Neural cell (in vitro differentiated cells): ENCODE measurements at regions not wholly inside any gene's neighbourhood (a gene's known extent, or its start where the extent isn't known, plus 50 kb on each side); places are given as distances from the start of the nearest gene placed in this dataset.

Experiments
- H2AFZ ChIP-seq: fragments of 200-600, 300-800 bp; sonication (generic), shearing (Covaris generic); 2 replicates; pipeline ENCODE4 v1.6.0; 2014; ENCODE audit warnings: low read depth, mild to moderate bottlenecking, antibody characterized with exemption, low read length, moderate library complexity
- H3F3A ChIP-seq: fragments of 200-600 bp; shearing (Covaris generic); 2 replicates; pipeline ENCODE4 v1.6.1; 2016; ENCODE audit warnings: mild to moderate bottlenecking, moderate library complexity, mixed read lengths, antibody characterized with exemption, low read length; ENCODE audit not compliant: insufficient read depth, poor library complexity, severe bottlenecking
- H3K27ac ChIP-seq: fragments of 200-600, 300-800 bp; sonication (generic), shearing (Covaris generic); 2 replicates; pipeline ENCODE4 v1.5.1; 2014; ENCODE audit warnings: mild to moderate bottlenecking, low read length, moderate library complexity
- H3K27me3 ChIP-seq: fragments of 300-800, 200-600 bp; sonication (generic), shearing (Covaris generic); 2 replicates; pipeline ENCODE4 v1.6.0; 2014; ENCODE audit warnings: mild to moderate bottlenecking, low read depth, low read length, moderate library complexity; ENCODE audit not compliant: insufficient read depth
- H3K36me3 ChIP-seq: fragments of 300-800, 200-600 bp; sonication (generic), shearing (Covaris generic); 2 replicates; pipeline ENCODE4 v1.5.1; 2014; ENCODE audit warnings: mild to moderate bottlenecking, antibody characterized with exemption, low read length, moderate library complexity; ENCODE audit not compliant: insufficient read depth
- H3K4me2 ChIP-seq: fragments of 300-800, 200-600 bp; sonication (generic), shearing (Covaris generic); 2 replicates; pipeline ENCODE4 v1.6.0; 2014; ENCODE audit warnings: mild to moderate bottlenecking, low read length
- H3K4me3 ChIP-seq: fragments of 300-800, 200-600 bp; sonication (generic), shearing (Covaris generic); 2 replicates; pipeline ENCODE4 v1.5.1; 2014; ENCODE audit warnings: mild to moderate bottlenecking, low read length, moderate library complexity
- H3K79me2 ChIP-seq: fragments of 200-600 bp; shearing (Covaris generic); replicated peaks from 2 replicates; pipeline ENCODE4 v1.6.0; 2014; ENCODE audit warnings: mild to moderate bottlenecking, low read length, moderate library complexity; ENCODE audit not compliant: insufficient read depth
- H3K9ac ChIP-seq: fragments of 300-800, 200-600 bp; sonication (generic), shearing (Covaris generic); 2 replicates; pipeline ENCODE4 v1.6.1; 2016; ENCODE audit warnings: mild to moderate bottlenecking, low read length, mixed read lengths
- H3K9me2 ChIP-seq: fragments of 200-600 bp; shearing (Covaris generic); 2 replicates; pipeline ENCODE4 v1.6.1; 2016; ENCODE audit warnings: mild to moderate bottlenecking, low read length, mixed read lengths; ENCODE audit not compliant: insufficient read depth
- H3K9me3 ChIP-seq: fragments of 200-600, 300-800 bp; sonication (generic), shearing (Covaris generic); 2 replicates; pipeline ENCODE4 v1.6.1; 2016; ENCODE audit warnings: mild to moderate bottlenecking, mixed run types, low read length, moderate library complexity, mixed read lengths
- H4K20me1 ChIP-seq: fragments of 200-600 bp; shearing (Covaris generic); 2 replicates; pipeline ENCODE4 v1.6.1; 2016; ENCODE audit warnings: mild to moderate bottlenecking, mixed run types; ENCODE audit not compliant: insufficient read depth
- EP300 ChIP-seq: fragments of 450-650 bp; conservative IDR thresholded peaks from 2 replicates; pipeline ENCODE4 v1.6.1; 2014; ENCODE audit warnings: antibody characterized with exemption, mild to moderate bottlenecking, moderate library complexity; ENCODE audit not compliant: poor library complexity, severe bottlenecking
- EZH2 ChIP-seq: fragments of 200-600, 300-800 bp; shearing (Covaris generic), sonication (generic); IDR thresholded peaks from 2 replicates; pipeline ENCODE4 v1.6.1; 2014; ENCODE audit warnings: antibody characterized with exemption, low read length, borderline replicate concordance, mild to moderate bottlenecking; ENCODE audit not compliant: insufficient read depth, poor library complexity, severe bottlenecking
- MXI1 ChIP-seq: fragments of 450-650 bp; conservative IDR thresholded peaks from 2 replicates; pipeline ENCODE4 v1.6.1; 2014; ENCODE audit warnings: antibody characterized with exemption, mild to moderate bottlenecking; ENCODE audit not compliant: poor library complexity, severe bottlenecking
- POLR2AphosphoS5 ChIP-seq: IDR thresholded peaks from 2 replicates; pipeline ENCODE4 v1.6.1; 2012
- RAD21 ChIP-seq: fragments of 450-650 bp; conservative IDR thresholded peaks from 2 replicates; pipeline ENCODE4 v1.6.1; 2014; ENCODE audit warnings: antibody characterized with exemption, mild to moderate bottlenecking, moderate library complexity
- SMC3 ChIP-seq: fragments of 450-650 bp; conservative IDR thresholded peaks from 2 replicates; pipeline ENCODE4 v1.6.1; 2014; ENCODE audit warnings: antibody characterized with exemption, mild to moderate bottlenecking, moderate library complexity; ENCODE audit not compliant: poor library complexity
- TAF1 ChIP-seq: IDR thresholded peaks from 2 replicates; pipeline ENCODE4 v1.6.1; 2012; ENCODE audit warnings: low read depth
- TF ChIP-seq, protein P1 (sequence below): fragments of 450-650 bp; IDR thresholded peaks from 2 replicates; pipeline ENCODE4 v1.5.1; 2014; ENCODE audit warnings: antibody characterized with exemption, mild to moderate bottlenecking, moderate library complexity; ENCODE audit not compliant: poor library complexity, severe bottlenecking
- TF ChIP-seq, protein P2 (sequence below): IDR thresholded peaks from 2 replicates; pipeline ENCODE4 v1.6.1; 2012; ENCODE audit warnings: borderline replicate concordance

DNA sequence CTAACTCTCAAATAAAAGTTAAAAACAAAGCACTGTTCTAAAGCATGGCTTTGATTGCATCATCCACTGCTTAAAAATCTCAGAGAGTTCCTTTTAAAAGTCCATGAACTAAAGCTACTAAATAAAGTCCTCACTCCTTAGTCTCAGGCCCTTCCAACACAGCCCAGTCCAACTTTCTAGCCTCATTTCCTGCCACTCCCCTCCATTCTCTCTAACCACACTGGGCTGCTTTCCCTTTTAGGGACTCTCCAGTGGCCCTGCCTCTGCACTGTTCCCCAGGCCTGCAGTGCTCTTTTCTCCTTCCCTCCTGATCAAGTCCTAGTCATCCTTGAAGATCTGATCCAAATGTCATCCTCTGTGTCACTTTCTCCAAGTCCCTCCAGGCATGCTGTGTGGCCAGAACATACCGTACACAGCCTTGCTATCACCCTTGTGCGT lies 56.9 kb upstream of the PPP1R3C start:
- Histone ChIP-seq H2AFZ (no peak overlapping the region), H3K27me3 (no peaks in the 10 kb centered on the region), H4K20me1 (no peaks in the 10 kb centered on the region), H3K36me3 (no peaks in the 10 kb centered on the region), H3K9me2 (no peaks in the 10 kb centered on the region), H3F3A (no peaks in the 10 kb centered on the region), H3K79me2 (no peaks in the 10 kb centered on the region), H3K4me3 (no peak overlapping the region), H3K4me2 (no peak overlapping the region), H3K9ac (no peak overlapping the region), H3K9me3 (no peaks in the 10 kb centered on the region), H3K27ac (no peak overlapping the region)
- TF ChIP-seq EZH2: no peak
- TF ChIP-seq, protein P1, sequence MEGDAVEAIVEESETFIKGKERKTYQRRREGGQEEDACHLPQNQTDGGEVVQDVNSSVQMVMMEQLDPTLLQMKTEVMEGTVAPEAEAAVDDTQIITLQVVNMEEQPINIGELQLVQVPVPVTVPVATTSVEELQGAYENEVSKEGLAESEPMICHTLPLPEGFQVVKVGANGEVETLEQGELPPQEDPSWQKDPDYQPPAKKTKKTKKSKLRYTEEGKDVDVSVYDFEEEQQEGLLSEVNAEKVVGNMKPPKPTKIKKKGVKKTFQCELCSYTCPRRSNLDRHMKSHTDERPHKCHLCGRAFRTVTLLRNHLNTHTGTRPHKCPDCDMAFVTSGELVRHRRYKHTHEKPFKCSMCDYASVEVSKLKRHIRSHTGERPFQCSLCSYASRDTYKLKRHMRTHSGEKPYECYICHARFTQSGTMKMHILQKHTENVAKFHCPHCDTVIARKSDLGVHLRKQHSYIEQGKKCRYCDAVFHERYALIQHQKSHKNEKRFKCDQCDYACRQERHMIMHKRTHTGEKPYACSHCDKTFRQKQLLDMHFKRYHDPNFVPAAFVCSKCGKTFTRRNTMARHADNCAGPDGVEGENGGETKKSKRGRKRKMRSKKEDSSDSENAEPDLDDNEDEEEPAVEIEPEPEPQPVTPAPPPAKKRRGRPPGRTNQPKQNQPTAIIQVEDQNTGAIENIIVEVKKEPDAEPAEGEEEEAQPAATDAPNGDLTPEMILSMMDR: no peak
- TF ChIP-seq POLR2AphosphoS5: no peak
- TF ChIP-seq, protein P2, sequence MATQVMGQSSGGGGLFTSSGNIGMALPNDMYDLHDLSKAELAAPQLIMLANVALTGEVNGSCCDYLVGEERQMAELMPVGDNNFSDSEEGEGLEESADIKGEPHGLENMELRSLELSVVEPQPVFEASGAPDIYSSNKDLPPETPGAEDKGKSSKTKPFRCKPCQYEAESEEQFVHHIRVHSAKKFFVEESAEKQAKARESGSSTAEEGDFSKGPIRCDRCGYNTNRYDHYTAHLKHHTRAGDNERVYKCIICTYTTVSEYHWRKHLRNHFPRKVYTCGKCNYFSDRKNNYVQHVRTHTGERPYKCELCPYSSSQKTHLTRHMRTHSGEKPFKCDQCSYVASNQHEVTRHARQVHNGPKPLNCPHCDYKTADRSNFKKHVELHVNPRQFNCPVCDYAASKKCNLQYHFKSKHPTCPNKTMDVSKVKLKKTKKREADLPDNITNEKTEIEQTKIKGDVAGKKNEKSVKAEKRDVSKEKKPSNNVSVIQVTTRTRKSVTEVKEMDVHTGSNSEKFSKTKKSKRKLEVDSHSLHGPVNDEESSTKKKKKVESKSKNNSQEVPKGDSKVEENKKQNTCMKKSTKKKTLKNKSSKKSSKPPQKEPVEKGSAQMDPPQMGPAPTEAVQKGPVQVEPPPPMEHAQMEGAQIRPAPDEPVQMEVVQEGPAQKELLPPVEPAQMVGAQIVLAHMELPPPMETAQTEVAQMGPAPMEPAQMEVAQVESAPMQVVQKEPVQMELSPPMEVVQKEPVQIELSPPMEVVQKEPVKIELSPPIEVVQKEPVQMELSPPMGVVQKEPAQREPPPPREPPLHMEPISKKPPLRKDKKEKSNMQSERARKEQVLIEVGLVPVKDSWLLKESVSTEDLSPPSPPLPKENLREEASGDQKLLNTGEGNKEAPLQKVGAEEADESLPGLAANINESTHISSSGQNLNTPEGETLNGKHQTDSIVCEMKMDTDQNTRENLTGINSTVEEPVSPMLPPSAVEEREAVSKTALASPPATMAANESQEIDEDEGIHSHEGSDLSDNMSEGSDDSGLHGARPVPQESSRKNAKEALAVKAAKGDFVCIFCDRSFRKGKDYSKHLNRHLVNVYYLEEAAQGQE: no peak
- TF ChIP-seq EP300: no peak
- no peak for TF ChIP-seq RAD21

DNA sequence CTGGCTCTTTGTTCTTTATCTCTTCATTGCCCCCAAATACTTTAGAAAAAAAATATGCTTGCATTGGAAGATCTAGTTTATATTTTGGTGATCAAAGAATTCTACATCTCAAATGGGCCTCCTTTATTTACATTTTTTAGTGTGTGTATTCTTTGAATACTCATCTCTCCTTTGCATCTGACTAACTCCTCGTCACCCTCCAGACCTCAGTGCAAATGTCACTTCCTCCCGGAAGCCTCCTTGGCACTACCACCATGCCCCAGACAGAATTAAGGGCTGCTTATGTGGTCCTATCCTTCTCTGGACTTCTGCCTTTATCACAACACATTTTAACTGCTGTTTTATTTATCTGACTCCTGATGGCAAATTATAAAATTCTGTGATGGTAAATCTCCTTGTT lies 52.0 kb upstream of the PPP1R3C start:
- Histone ChIP-seq H3K9me3 (no peaks in the 10 kb centered on the region), H3K36me3 (no peaks in the 10 kb centered on the region), H3K4me2 (no peak overlapping the region), H4K20me1 (no peaks in the 10 kb centered on the region), H2AFZ (no peak overlapping the region), H3F3A (no peaks in the 10 kb centered on the region), H3K27me3 (no peaks in the 10 kb centered on the region), H3K9me2 (no peaks in the 10 kb centered on the region), H3K9ac (no peak overlapping the region), H3K79me2 (no peaks in the 10 kb centered on the region), H3K4me3 (no peak overlapping the region), H3K27ac (no peak overlapping the region)
- TF ChIP-seq SMC3 (no peak), EP300 (no peak), MXI1 (no peak), EZH2 (no peak), TAF1 (no peak), RAD21 (no peak), POLR2AphosphoS5 (no peak)
- TF ChIP-seq, protein P2: no peak
- TF ChIP-seq, protein P1: no peak
